H1 (cell line): ENCODE measurements at regions not wholly inside any gene's neighbourhood (a gene's known extent, or its start where the extent isn't known, plus 50 kb on each side); places are given as distances from the start of the nearest gene placed in this dataset.

ENCODE experiments used
- BACH1 ChIP-seq: IDR thresholded peaks from 2 replicates; pipeline ENCODE4 v1.6.1; 2012; ENCODE audit warnings: low read length, improper control_type of control experiment
- SIN3A ChIP-seq, 2 experiments: IDR thresholded peaks in 1 of 2; conservative IDR thresholded peaks in 1 of 2; 2 replicates each; pipeline ENCODE4 v1.6.1; 2011 to 2012; ENCODE audit warnings: low read length in 2 of 2, improper control_type of control experiment in 1 of 2, low read depth in 1 of 2, mild to moderate bottlenecking in 1 of 2
- TEAD4 ChIP-seq: IDR thresholded peaks from 2 replicates; pipeline ENCODE4 v1.6.1; 2012; ENCODE audit warnings: low read depth, low read length, inconsistent platforms, mixed read lengths

DNA sequence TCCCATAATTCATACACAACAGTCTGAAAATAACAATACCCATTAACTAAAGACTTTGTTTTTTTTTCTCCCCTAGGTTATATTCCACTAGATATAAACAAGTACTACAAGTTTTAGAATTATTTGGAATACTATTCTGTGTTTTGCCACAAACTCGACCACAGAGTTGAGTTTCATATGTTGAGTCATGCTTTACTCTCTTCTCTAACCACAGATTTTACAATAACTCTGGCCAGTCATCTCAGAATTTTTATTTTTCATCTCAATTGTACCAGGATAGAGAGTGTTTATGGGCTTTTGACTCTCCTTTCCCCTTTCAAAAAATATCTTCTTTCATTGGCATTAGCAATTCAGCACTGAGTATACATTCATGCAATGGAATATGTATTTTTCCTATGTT is 348.7 kb upstream of the GALNT5 start (continued):
- TF ChIP-seq BACH1, result no peak
- TF ChIP-seq TEAD4, result no peak
- no peak for TF ChIP-seq SIN3A (conservative IDR thresholded peaks at IDR 0.05 in 1 of 2, IDR thresholded peaks at IDR 0.05 in 1 of 2; ENCODE audit: low read depth in 1 of 2, low read length in 2 of 2)
